HCT116 (cell line): ENCODE measurements at regions not wholly inside any gene's neighbourhood (a gene's known extent, or its start where the extent isn't known, plus 50 kb on each side); places are given as distances from the start of the nearest gene placed in this dataset.
A peak's percentile ranks its signal among the peaks of the same experiment; 100 is the strongest.

ENCODE experiments used
- ATAC-seq: fragments of 200-7000 bp; cut with Tn5 transposase; 2 replicates; pipeline ENCODE4 v1.9.1; 2020; ENCODE audit warnings: mild to moderate bottlenecking, moderate library complexity
- BruUV-seq: library from RNA; stranded (reverse); fragments of 400-500 nt; replicated peaks from 2 replicates; lab custom pipeline; 2021; lab: Mats Ljungman, UMichigan
- CTCF ChIA-PET: fragments of 300-600 bp; sonication (Branson Sonifier 250); formaldehyde crosslinking; loops from one replicate; lab custom pipeline; 2021; ENCODE audit warnings: antibody characterized with exemption; lab: Charles Lee
- POLR2A ChIA-PET: fragments of 300-600, 350-600 bp; sonication (Branson Sonifier 250); formaldehyde crosslinking; loops from one replicate; lab custom pipeline; 2021; ENCODE audit warnings: antibody characterized with exemption; lab: Charles Lee
- RAD21 ChIA-PET, 2 experiments: fragments of 300-600 bp; sonication (Branson Sonifier 250); formaldehyde crosslinking; loops; one replicate each; lab custom pipeline; 2023; ENCODE audit warnings: low total read pairs in 2 of 2; ENCODE audit not compliant: uncharacterized antibody in 2 of 2, unreplicated experiment in 2 of 2, low non-redundant PET in 1 of 2; lab: Charles Lee
- DNase-seq: peaks from one replicate; pipeline ENCODE4 v3.0.0-alpha.2; 2010; ENCODE audit warnings: low read depth, low spot score
- H2AFZ ChIP-seq: fragments of 200-600 bp; shearing (Covaris generic), sonication (generic); 2 replicates; pipeline ENCODE4 v1.6.1; 2017; ENCODE audit warnings: low read depth, mixed run types, mixed read lengths, antibody characterized with exemption, low read length; ENCODE audit not compliant: poor library complexity, severe bottlenecking
- H3K27ac ChIP-seq: 2 replicates; pipeline ENCODE4 v1.5.1; 2012; ENCODE audit warnings: low read depth, low read length
- H3K27me3 ChIP-seq: fragments of 200-600 bp; sonication (generic); 2 replicates; pipeline ENCODE4 v1.6.1; 2016; ENCODE audit warnings: mixed run types, low read length, mixed read lengths; ENCODE audit not compliant: insufficient read depth
- H3K36me3 ChIP-seq, 2 experiments: fragments of 200-500 bp in 1 of 2; fragments of 200-600 bp in 1 of 2; sonication (Bioruptor generic) in 1 of 2; sonication (generic) in 1 of 2; 2 replicates each; pipeline versions ENCODE4 v1.5.1 to v1.6.1; 2014 to 2016; ENCODE audit warnings: low read length in 2 of 2, inconsistent platforms in 1 of 2, mixed read lengths in 1 of 2, mixed run types in 1 of 2; ENCODE audit not compliant: insufficient read depth in 2 of 2, control insufficient read depth in 1 of 2
- H3K4me1 ChIP-seq, 2 experiments: fragments of 200-600 bp in 1 of 2; sonication (generic) in 1 of 2; 2 replicates each; pipeline versions ENCODE4 v1.5.1 to v1.6.1; 2012 to 2017; ENCODE audit warnings: low read length in 2 of 2, inconsistent platforms in 1 of 2, mild to moderate bottlenecking in 1 of 2, mixed read lengths in 1 of 2, mixed run types in 1 of 2, moderate library complexity in 1 of 2; ENCODE audit not compliant: insufficient read depth in 2 of 2, control insufficient read depth in 1 of 2
- H3K4me2 ChIP-seq: fragments of 200-600 bp; sonication (generic); 2 replicates; pipeline ENCODE4 v1.6.1; 2017; ENCODE audit warnings: mixed run types, low read length, mixed read lengths
- H3K4me3 ChIP-seq, 2 experiments: fragments of 200-600 bp in 1 of 2; sonication (generic) in 1 of 2; replicated peaks in 1 of 2; 2 replicates each; pipeline ENCODE4 v1.5.1; 2011 to 2016; ENCODE audit warnings: low read length in 2 of 2, control low read depth in 1 of 2, low read depth in 1 of 2, mild to moderate bottlenecking in 1 of 2, mixed read lengths in 1 of 2, mixed run types in 1 of 2
- H3K79me2 ChIP-seq: fragments of 200-600 bp; sonication (generic); 2 replicates; pipeline ENCODE4 v1.6.1; 2017; ENCODE audit warnings: mild to moderate bottlenecking, mixed run types, low read length, moderate library complexity, mixed read lengths; ENCODE audit not compliant: insufficient read depth
- H3K9ac ChIP-seq: fragments of 200-600 bp; sonication (generic); 2 replicates; pipeline ENCODE4 v1.6.1; 2016; ENCODE audit warnings: low read length, mixed read lengths
- H3K9me2 ChIP-seq: fragments of 200-600 bp; sonication (generic), shearing (Covaris generic); 2 replicates; pipeline ENCODE4 v1.6.1; 2017; ENCODE audit warnings: mixed run types, mild to moderate bottlenecking, moderate library complexity; ENCODE audit not compliant: insufficient read depth
- H3K9me3 ChIP-seq, 2 experiments: fragments of 200-500 bp in 1 of 2; fragments of 200-600 bp in 1 of 2; sonication (Bioruptor generic) in 1 of 2; sonication (generic) in 1 of 2; 2 replicates each; pipeline ENCODE4 v1.6.1; 2014 to 2017; ENCODE audit warnings: low read length in 2 of 2, mixed read lengths in 2 of 2, inconsistent platforms in 1 of 2, low read depth in 1 of 2, mild to moderate bottlenecking in 1 of 2, mixed run types in 1 of 2, moderate library complexity in 1 of 2; ENCODE audit not compliant: control insufficient read depth in 1 of 2, insufficient read depth in 1 of 2
- H4K20me1 ChIP-seq: fragments of 200-600 bp; sonication (generic), shearing (Covaris generic); 2 replicates; pipeline ENCODE4 v1.6.1; 2017; ENCODE audit warnings: mixed run types, mild to moderate bottlenecking, moderate library complexity; ENCODE audit not compliant: insufficient read depth
- CEBPB ChIP-seq: IDR thresholded peaks from 2 replicates; pipeline ENCODE4 v1.6.1; 2012; ENCODE audit warnings: low read depth
- EZH2 ChIP-seq: fragments of 200-600 bp; sonication (generic); IDR thresholded peaks from 2 replicates; pipeline ENCODE4 v1.6.1; 2017; ENCODE audit warnings: antibody characterized with exemption, mixed run types
- MAX ChIP-seq: IDR thresholded peaks from 2 replicates; pipeline ENCODE4 v1.6.1; 2012
- RAD21 ChIP-seq: IDR thresholded peaks from 2 replicates; pipeline ENCODE4 v1.6.1; 2012; ENCODE audit warnings: low read depth, mild to moderate bottlenecking
- SP1 ChIP-seq: IDR thresholded peaks from 2 replicates; pipeline ENCODE4 v1.6.1; 2012; ENCODE audit warnings: low read depth
- SRF ChIP-seq: IDR thresholded peaks from 2 replicates; pipeline ENCODE4 v1.6.1; 2012; ENCODE audit warnings: low read depth
- TCF7L2 ChIP-seq: IDR thresholded peaks from 2 replicates; pipeline ENCODE4 v1.7.0; 2011; ENCODE audit warnings: borderline replicate concordance, inconsistent platforms; ENCODE audit not compliant: insufficient read depth, insufficient read length; ENCODE audit errors: extremely low read depth
- ZNF274 ChIP-seq: fragments of 200-500 bp; sonication (Bioruptor generic); IDR thresholded peaks from 2 replicates; pipeline ENCODE4 v1.6.1; 2014; ENCODE audit warnings: mild to moderate bottlenecking, low read depth, low read length, inconsistent platforms
- intact Hi-C: fragments of 100-400 bp; cut with micrococcal nuclease; formaldehyde crosslinking; loops from 2 replicates; pipeline ENCODE4 v1.10.0; 2022
- TF ChIP-seq, protein P1 (sequence below): IDR thresholded peaks from 2 replicates; pipeline ENCODE4 v1.6.1; 2012

- TF ChIP-seq TCF7L2 (no peak), ZNF274 (no peak)
- TF ChIP-seq, protein P1, sequence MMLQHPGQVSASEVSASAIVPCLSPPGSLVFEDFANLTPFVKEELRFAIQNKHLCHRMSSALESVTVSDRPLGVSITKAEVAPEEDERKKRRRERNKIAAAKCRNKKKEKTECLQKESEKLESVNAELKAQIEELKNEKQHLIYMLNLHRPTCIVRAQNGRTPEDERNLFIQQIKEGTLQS: no peak
These were observed 61.4 kb upstream of the TRIM2 start (continued) for GRCh38 chr4:153142700-153143438.

DNA sequence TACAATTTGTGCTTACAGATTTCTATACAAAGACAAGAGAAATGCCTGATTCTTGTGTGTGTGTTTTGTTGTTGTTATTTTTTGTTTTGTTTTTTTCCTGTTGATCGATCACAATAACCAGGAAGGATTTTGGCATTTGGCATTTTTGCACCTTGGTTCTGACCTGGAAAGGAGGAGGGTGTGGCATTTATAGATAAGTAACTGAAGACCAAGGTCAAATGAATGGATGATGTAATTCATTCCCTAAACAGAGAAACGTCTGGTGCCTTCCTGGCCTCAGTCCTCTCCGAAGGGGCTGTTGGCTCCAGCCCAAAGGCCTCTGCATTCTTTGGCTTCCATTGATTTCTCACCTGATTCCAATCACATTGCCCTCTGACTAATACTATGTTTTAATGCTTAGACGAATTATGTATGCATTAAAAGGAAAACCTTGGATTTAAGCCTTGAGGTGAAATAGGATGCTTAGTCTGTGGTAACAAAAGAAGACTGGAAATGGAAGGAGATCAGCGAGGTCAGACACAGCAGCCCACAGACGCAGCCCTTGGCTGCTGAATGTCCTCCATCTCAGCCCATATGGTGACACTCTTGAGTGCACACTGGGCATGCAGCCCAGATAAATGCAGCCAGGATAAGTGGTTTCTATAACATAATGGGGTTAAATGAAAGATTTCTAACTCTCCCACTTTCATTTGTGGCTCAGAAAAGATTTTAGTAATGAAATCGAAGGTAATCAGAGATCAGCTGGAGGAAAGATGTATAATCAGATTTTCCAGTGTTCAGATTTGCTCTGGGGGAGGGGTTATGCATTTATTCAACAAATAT, 60.5 kb upstream of the TRIM2 start:
- H2AFZ ChIP-seq: peak overlapping the region; percentile 79
- H3K4me1 ChIP-seq: peaks cover 13 to 15% of the 10 kb centered on the region in 2 experiments
- BruUV-seq: TSS peak; percentile 69
- no peaks in the 10 kb centered on the region for H4K20me1 ChIP-seq
- H3K4me2 ChIP-seq: peak overlapping the region; percentile 50
- H3K36me3 ChIP-seq: no peaks in the 10 kb centered on the region
- TF ChIP-seq TCF7L2 (peak; percentile 16), CEBPB (peak; percentile 82), SP1 (peak; percentile 32), MAX (no peak), ZNF274 (no peak), RAD21 (peak; percentile 11; the same call in 1 of the 2 replicates), EZH2 (no peak), SRF (peak; percentile 1; the same call in 1 of the 2 replicates)
- H3K27me3 ChIP-seq: no peaks in the 10 kb centered on the region
- H3K9ac ChIP-seq: no peak overlapping the region
- H3K9me3 ChIP-seq: no peaks in the 10 kb centered on the region
- ChIA-PET RAD21 (interaction anchor here (0.9 to 1.5 kb wide), 3 partner anchors 105 to 430 kb away, joined by 3 to 5 read pairs (median 3); no protein-coding TSS in a partner anchor), CTCF (interaction anchor here (1.0 to 1.5 kb wide), 15 partner anchors 7 to 607 kb away, joined by 3 to 15 read pairs (median 6); partner anchors contain the start of gene TRIM2), POLR2A (interaction anchor here (1.2 kb wide), 1 partner anchor 61 kb away, joined by 8 read pairs; the partner anchor contains the start of gene TRIM2)
- no peaks in the 10 kb centered on the region for H3K79me2 ChIP-seq
- peak; percentile 51 for DNase-seq
- intact Hi-C loops: loop anchor here (1.0 to 2.0 kb wide), 6 partner anchors 61 to 607 kb away; partner anchors contain the start of gene TRIM2
- peak; percentile 43 for ATAC-seq
- H3K9me2 ChIP-seq: no peaks in the 10 kb centered on the region
- H3K4me3 ChIP-seq: no peak overlapping the region
- peak overlapping the region; percentile 0; the same call in 1 of the 2 replicates for H3K27ac ChIP-seq
